MM.1S (cell line): ENCODE measurements at regions not wholly inside any gene's neighbourhood (a gene's known extent, or its start where the extent isn't known, plus 50 kb on each side); places are given as distances from the start of the nearest gene placed in this dataset.

Source experiments
- DNase-seq: peaks from one replicate; pipeline ENCODE4 v3.0.0-alpha.2; 2015
- H2AFZ ChIP-seq: fragments of 300-600 bp; sonication (generic); 2 replicates; pipeline ENCODE4 v1.6.0; 2016; ENCODE audit warnings: antibody characterized with exemption, low read length
- H3F3A ChIP-seq: fragments of 300-600 bp; sonication (generic); 2 replicates; pipeline ENCODE4 v1.6.1; 2016; ENCODE audit warnings: mild to moderate bottlenecking, antibody characterized with exemption, low read length, moderate library complexity, mixed read lengths; ENCODE audit not compliant: insufficient read depth
- H3K27ac ChIP-seq: fragments of 300-600 bp; sonication (generic); 2 replicates; pipeline ENCODE4 v1.5.1; 2016; ENCODE audit warnings: mild to moderate bottlenecking, low read length
- H3K27me3 ChIP-seq: fragments of 300-600 bp; sonication (generic); replicated peaks from 2 replicates; pipeline ENCODE4 v1.6.0; 2016; ENCODE audit warnings: low read length; ENCODE audit not compliant: insufficient read depth
- H3K36me3 ChIP-seq: fragments of 300-600 bp; sonication (generic); replicated peaks from 2 replicates; pipeline ENCODE4 v1.6.1; 2016; ENCODE audit warnings: mild to moderate bottlenecking, low read length, mixed read lengths; ENCODE audit not compliant: insufficient read depth
- H3K4me1 ChIP-seq: fragments of 300-600 bp; sonication (generic); 2 replicates; pipeline ENCODE4 v1.6.1; 2016; ENCODE audit warnings: low read length, mixed read lengths
- H3K4me2 ChIP-seq: fragments of 300-600 bp; sonication (generic); 2 replicates; pipeline ENCODE4 v1.6.0; 2016; ENCODE audit warnings: low read depth, low read length
- H3K4me3 ChIP-seq: fragments of 300-600 bp; sonication (generic); 2 replicates; pipeline ENCODE4 v1.5.1; 2016; ENCODE audit warnings: low read length, mixed read lengths
- H3K79me2 ChIP-seq: fragments of 300-600 bp; sonication (generic); 2 replicates; pipeline ENCODE4 v1.6.1; 2016; ENCODE audit warnings: mixed run types, low read length, mixed read lengths
- H3K9ac ChIP-seq: fragments of 300-600 bp; sonication (generic); 2 replicates; pipeline ENCODE4 v1.6.1; 2016; ENCODE audit warnings: low read length, mixed read lengths
- H3K9me2 ChIP-seq: fragments of 300-600 bp; sonication (generic); replicated peaks from 2 replicates; pipeline ENCODE4 v1.6.1; 2016; ENCODE audit warnings: mild to moderate bottlenecking, low read length, mixed read lengths; ENCODE audit not compliant: insufficient read depth
- H3K9me3 ChIP-seq: fragments of 300-600 bp; sonication (generic); replicated peaks from 2 replicates; pipeline ENCODE4 v1.6.1; 2016; ENCODE audit warnings: mild to moderate bottlenecking, low read length, mixed read lengths; ENCODE audit not compliant: insufficient read depth
- H4K20me1 ChIP-seq: fragments of 300-600 bp; sonication (generic); 2 replicates; pipeline ENCODE4 v1.6.1; 2016; ENCODE audit warnings: mild to moderate bottlenecking, low read length, moderate library complexity, mixed read lengths; ENCODE audit not compliant: insufficient read depth
- EZH2 ChIP-seq: fragments of 300-600 bp; sonication (generic); optimal IDR thresholded peaks from 2 replicates; pipeline ENCODE3; 2017; ENCODE audit warnings: low read depth, mild to moderate bottlenecking, antibody characterized with exemption, low read length, mixed read lengths
- EZH2phosphoT487 ChIP-seq: fragments of 300-600 bp; sonication (generic); IDR thresholded peaks from 2 replicates; pipeline ENCODE4 v1.6.1; 2018; ENCODE audit warnings: antibody characterized with exemption, low read length
- TF ChIP-seq, protein P1 (sequence below): fragments of 300-600 bp; sonication (generic); IDR thresholded peaks from 2 replicates; pipeline ENCODE4 v1.5.1; 2016; ENCODE audit warnings: antibody characterized with exemption, low read length, mixed read lengths

DNA sequence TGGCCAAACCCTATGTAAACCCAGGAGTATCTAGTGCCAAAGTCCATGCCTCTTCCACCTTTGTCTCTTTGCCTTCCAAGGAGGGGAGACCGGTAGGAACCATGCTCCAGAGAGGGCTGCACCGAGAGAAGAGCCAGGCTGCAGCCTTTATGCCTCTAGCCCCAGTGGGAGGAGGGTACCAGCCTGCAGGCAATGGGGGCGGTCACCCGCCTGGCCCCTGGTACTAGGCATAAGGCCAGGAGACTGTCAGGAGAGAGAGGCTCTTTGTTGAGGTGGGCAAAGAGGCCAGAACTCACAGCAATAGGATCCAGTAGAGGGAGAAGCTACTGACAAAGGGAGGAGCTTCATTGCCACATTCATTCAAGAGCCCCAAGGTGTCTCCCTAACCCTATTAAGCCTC is 146.6 kb upstream of the PDE1C start:
- Histone ChIP-seq H3K4me2 (no peak overlapping the region), H3K27ac (no peak overlapping the region), H3K9me2 (no peaks in the 10 kb centered on the region), H2AFZ (no peak overlapping the region), H3K4me3 (no peak overlapping the region), H3K27me3 (no peaks in the 10 kb centered on the region), H3K79me2 (no peaks in the 10 kb centered on the region), H3K36me3 (no peaks in the 10 kb centered on the region), H4K20me1 (no peaks in the 10 kb centered on the region), H3K9ac (no peak overlapping the region), H3F3A (no peaks in the 10 kb centered on the region), H3K9me3 (no peaks in the 10 kb centered on the region), H3K4me1 (no peaks in the 10 kb centered on the region)
- DNase-seq, result no peak
- TF ChIP-seq, protein P1, sequence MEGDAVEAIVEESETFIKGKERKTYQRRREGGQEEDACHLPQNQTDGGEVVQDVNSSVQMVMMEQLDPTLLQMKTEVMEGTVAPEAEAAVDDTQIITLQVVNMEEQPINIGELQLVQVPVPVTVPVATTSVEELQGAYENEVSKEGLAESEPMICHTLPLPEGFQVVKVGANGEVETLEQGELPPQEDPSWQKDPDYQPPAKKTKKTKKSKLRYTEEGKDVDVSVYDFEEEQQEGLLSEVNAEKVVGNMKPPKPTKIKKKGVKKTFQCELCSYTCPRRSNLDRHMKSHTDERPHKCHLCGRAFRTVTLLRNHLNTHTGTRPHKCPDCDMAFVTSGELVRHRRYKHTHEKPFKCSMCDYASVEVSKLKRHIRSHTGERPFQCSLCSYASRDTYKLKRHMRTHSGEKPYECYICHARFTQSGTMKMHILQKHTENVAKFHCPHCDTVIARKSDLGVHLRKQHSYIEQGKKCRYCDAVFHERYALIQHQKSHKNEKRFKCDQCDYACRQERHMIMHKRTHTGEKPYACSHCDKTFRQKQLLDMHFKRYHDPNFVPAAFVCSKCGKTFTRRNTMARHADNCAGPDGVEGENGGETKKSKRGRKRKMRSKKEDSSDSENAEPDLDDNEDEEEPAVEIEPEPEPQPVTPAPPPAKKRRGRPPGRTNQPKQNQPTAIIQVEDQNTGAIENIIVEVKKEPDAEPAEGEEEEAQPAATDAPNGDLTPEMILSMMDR, result no peak
- no peak for TF ChIP-seq EZH2

DNA sequence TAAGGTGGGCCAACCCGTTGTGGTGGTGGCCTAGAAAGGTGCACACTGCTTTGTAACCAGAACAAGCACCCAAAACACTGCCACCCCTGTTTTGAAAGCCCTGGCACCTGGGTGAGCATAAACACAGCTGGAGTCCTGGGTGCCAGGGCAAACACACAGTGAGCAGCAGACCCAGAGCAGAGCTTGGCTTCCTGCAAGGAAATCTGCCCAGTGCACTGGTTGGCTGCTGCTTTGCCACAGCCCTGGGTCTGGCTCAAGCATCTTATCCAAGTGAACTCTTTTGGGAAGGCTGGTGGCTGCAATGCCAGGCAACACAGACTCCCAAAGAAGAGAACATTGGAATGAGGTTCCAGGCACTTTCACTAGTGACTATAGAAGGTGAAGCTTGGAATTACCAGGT is 145.5 kb upstream of the PDE1C start:
- Histone ChIP-seq H3K4me3 (no peak overlapping the region), H3F3A (no peaks in the 10 kb centered on the region), H2AFZ (no peak overlapping the region), H3K36me3 (no peaks in the 10 kb centered on the region), H3K9me3 (no peaks in the 10 kb centered on the region), H3K79me2 (no peaks in the 10 kb centered on the region), H3K9ac (no peak overlapping the region), H3K27me3 (no peaks in the 10 kb centered on the region), H3K9me2 (no peaks in the 10 kb centered on the region), H4K20me1 (no peaks in the 10 kb centered on the region), H3K27ac (no peak overlapping the region), H3K4me2 (no peak overlapping the region), H3K4me1 (no peaks in the 10 kb centered on the region)
- DNase-seq, result no peak
- no peak for TF ChIP-seq EZH2phosphoT487
- no peak for TF ChIP-seq EZH2
- TF ChIP-seq, protein P1, result no peak

DNA sequence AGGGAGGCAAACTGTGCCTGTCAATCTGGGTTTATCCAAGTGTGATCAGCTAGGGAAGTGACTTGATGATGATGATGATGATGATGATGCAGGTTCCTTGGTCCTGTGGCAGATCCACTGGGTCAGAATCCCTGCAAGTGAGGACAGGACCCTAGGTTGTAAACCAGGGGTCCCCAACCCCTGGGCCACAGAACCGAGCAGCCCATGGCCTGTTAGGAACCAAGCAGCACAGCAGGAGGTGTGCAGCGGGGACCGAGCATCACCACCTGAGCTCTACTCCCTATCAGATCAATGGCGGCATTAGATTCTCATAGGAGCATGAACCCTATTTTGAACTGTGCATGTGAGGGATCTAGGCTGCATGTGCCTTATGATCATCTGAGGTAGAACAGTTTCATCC is 144.7 kb upstream of the PDE1C start:
- Histone ChIP-seq H3F3A (no peaks in the 10 kb centered on the region), H3K9ac (no peak overlapping the region), H3K36me3 (no peaks in the 10 kb centered on the region), H3K9me2 (no peaks in the 10 kb centered on the region), H3K27ac (no peak overlapping the region), H3K4me2 (no peak overlapping the region), H3K27me3 (no peaks in the 10 kb centered on the region), H3K4me3 (no peak overlapping the region), H4K20me1 (no peaks in the 10 kb centered on the region), H2AFZ (no peak overlapping the region), H3K79me2 (no peaks in the 10 kb centered on the region), H3K4me1 (no peaks in the 10 kb centered on the region), H3K9me3 (no peaks in the 10 kb centered on the region)
- TF ChIP-seq, protein P1, result no peak
- TF ChIP-seq EZH2phosphoT487 (no peak), EZH2 (no peak)
- DNase-seq, result no peak
